MM.1S (cell line): ENCODE measurements at regions not wholly inside any gene's neighbourhood (a gene's known extent, or its start where the extent isn't known, plus 50 kb on each side); places are given as distances from the start of the nearest gene placed in this dataset.

Experiments used
- EZH2 ChIP-seq: fragments of 300-600 bp; sonication (generic); optimal IDR thresholded peaks from 2 replicates; pipeline ENCODE3; 2017; ENCODE audit warnings: low read depth, mild to moderate bottlenecking, antibody characterized with exemption, low read length, mixed read lengths
- TF ChIP-seq, protein P1 (sequence below): fragments of 300-600 bp; sonication (generic); IDR thresholded peaks from 2 replicates; pipeline ENCODE4 v1.5.1; 2016; ENCODE audit warnings: antibody characterized with exemption, low read length, mixed read lengths

DNA sequence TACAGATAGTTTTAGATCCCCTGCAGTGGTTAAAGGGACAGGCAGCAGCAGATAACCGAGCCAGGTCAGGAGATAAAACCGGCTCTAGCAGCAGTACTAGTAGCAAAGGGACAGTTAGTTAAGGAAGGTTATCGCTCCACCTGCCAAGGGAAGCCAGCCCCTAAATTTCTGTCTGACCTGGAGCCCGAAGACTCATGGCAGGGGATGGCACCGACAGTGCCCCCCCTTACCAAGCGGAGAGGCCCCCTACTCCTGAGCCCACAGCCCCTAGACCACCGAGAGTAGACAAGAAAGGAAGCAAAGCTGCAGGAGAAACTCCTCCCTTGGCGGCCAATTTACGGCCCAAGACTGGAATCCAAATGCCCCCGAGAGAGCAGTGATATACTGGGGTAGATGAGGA, 61.3 kb upstream of the MAGEC2 start:
- TF ChIP-seq, protein P1, sequence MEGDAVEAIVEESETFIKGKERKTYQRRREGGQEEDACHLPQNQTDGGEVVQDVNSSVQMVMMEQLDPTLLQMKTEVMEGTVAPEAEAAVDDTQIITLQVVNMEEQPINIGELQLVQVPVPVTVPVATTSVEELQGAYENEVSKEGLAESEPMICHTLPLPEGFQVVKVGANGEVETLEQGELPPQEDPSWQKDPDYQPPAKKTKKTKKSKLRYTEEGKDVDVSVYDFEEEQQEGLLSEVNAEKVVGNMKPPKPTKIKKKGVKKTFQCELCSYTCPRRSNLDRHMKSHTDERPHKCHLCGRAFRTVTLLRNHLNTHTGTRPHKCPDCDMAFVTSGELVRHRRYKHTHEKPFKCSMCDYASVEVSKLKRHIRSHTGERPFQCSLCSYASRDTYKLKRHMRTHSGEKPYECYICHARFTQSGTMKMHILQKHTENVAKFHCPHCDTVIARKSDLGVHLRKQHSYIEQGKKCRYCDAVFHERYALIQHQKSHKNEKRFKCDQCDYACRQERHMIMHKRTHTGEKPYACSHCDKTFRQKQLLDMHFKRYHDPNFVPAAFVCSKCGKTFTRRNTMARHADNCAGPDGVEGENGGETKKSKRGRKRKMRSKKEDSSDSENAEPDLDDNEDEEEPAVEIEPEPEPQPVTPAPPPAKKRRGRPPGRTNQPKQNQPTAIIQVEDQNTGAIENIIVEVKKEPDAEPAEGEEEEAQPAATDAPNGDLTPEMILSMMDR = no peak
- no peak for TF ChIP-seq EZH2
